ENCODE measurements at regions not wholly inside any gene's neighbourhood (a gene's known extent, or its start where the extent isn't known, plus 50 kb on each side); places are given as distances from the start of the nearest gene placed in this dataset.
A peak's percentile ranks its signal among the peaks of the same experiment; 100 is the strongest.
"Not testable (repeated sequence)": the region's sequence is repeated elsewhere in the genome, so short reads cannot be mapped to it uniquely, and the experiment has no call there.

- not testable (repeated sequence) for DNase-seq (ENCODE audit: low read depth)
Observed at GRCh38 chr6:1156411-1156810, 155.5 kb upstream of the FOXQ1 start.

GRCh38 chr6:1153696-1154245 lies 158.1 kb upstream of the FOXQ1 start:
- no peak for DNase-seq (ENCODE audit: low read depth)

- DNase-seq (ENCODE audit: low read depth), result no peak
Observed at GRCh38 chr6:1146500-1146899, 165.4 kb upstream of the FOXQ1 start.

- no peak for DNase-seq (ENCODE audit: low read depth)
Observed at GRCh38 chr6:1145768-1146218, 166.1 kb upstream of the FOXQ1 start.

- DNase-seq (ENCODE audit: low read depth), result peak; percentile 25
Observed at GRCh38 chr6:1144842-1145767, 166.8 kb upstream of the FOXQ1 start.

GRCh38 chr6:1143655-1144054 lies 168.2 kb upstream of the FOXQ1 start:
- no peak for DNase-seq (ENCODE audit: low read depth)

GRCh38 chr6:1139155-1139890 lies 172.6 kb upstream of the FOXQ1 start:
- DNase-seq (ENCODE audit: low read depth), result no peak

GRCh38 chr6:1137849-1138248 lies 174.0 kb upstream of the FOXQ1 start:
- DNase-seq (ENCODE audit: low read depth), result no peak

- no peak for DNase-seq (ENCODE audit: low read depth)
Observed at GRCh38 chr6:1136827-1137226, 175.1 kb upstream of the FOXQ1 start.

GRCh38 chr6:1136415-1136774 lies 175.5 kb upstream of the FOXQ1 start:
- peak; percentile 61 for DNase-seq (ENCODE audit: low read depth)

GRCh38 chr6:1135726-1136414 lies 176.0 kb upstream of the FOXQ1 start:
- DNase-seq (ENCODE audit: low read depth), result no peak

- peak; percentile 91 for DNase-seq (ENCODE audit: low read depth)
Observed at GRCh38 chr6:1131285-1132079, 180.4 kb upstream of the FOXQ1 start.

- DNase-seq (ENCODE audit: low read depth), result no peak
Observed at GRCh38 chr6:1130709-1131108, 181.2 kb upstream of the FOXQ1 start.

- DNase-seq (ENCODE audit: low read depth), result no peak
Observed at GRCh38 chr6:1129131-1129530, 182.8 kb upstream of the FOXQ1 start.

GRCh38 chr6:1127597-1128288 lies 184.2 kb upstream of the FOXQ1 start:
- no peak for DNase-seq (ENCODE audit: low read depth)

- DNase-seq (ENCODE audit: low read depth), result no peak
Observed at GRCh38 chr6:1127129-1127528, 184.8 kb upstream of the FOXQ1 start.

- DNase-seq (ENCODE audit: low read depth), result no peak
Observed at GRCh38 chr6:1126036-1126435, 185.9 kb upstream of the FOXQ1 start.

GRCh38 chr6:1125297-1125696 lies 186.6 kb upstream of the FOXQ1 start:
- DNase-seq (ENCODE audit: low read depth), result no peak

GRCh38 chr6:1124885-1125284 lies 187.0 kb upstream of the FOXQ1 start:
- no peak for DNase-seq (ENCODE audit: low read depth)

Data from HT1080 (cell line).